ENCODE measurements at regions not wholly inside any gene's neighbourhood (a gene's known extent, or its start where the extent isn't known, plus 50 kb on each side); places are given as distances from the start of the nearest gene placed in this dataset.

DNA sequence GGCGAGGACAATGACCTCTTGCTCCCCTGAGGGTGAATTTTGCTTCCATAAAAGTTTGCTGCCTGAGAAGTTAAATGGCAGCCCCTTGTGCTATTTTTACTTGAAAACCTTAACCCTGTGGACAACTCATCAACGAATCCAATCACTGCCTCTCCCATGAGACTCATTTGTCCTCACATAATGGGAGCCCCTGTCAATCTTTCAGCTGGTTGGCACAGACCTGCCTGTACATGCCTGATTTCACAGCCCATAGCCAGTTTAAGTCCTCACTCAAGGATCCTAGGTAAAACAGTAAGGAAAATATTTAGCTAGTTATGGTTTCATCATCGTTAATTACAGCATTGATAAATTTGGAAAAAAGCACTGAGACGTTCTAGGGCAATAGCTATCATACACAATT lies 207.4 kb downstream of the NHLRC3 start:
- no peak for DNase-seq

DNA sequence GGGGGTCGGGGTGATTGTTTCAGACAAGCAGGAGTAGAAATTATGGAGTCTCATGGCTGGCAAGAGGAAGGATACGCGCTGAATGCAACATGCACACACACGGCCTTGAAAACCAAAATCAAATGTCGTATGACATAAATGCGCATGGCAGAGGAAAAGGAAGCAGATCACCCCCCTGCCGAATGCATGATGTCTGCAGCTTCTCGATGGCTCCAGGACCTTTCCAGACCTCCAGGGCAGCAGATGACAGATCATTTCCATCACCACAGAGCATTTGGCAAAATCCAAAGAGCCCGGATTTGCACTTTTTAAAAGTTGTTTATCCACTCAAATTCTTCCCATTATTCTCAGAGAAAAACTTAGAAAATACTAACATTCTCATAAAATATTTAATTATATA lies 211.7 kb downstream of the NHLRC3 start:
- DNase-seq: no peak

DNA sequence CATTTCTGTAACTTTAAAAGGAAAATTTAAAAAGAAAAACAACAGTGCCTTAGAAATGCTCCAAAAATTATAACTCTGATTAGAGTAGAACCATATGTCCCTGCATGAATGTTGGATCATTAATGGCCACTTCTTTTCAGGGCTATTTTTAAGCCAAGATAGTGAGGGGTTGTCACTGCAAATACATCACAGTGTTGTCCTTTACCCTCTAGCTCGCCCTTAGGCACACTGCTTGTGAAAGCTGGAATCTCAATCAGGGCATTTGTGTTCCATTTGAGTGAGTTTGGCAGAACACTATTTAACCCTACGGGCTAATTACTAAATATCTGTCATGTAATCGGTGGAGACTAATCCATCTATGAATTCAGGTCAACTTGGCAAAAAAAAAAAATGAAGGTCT lies 212.2 kb downstream of the NHLRC3 start:
- no peak for DNase-seq

GRCh38 chr13:39251340-39251739 lies 213.1 kb downstream of the NHLRC3 start:
- DNase-seq: no peak

GRCh38 chr13:39253774-39254173 lies 215.5 kb downstream of the NHLRC3 start:
- DNase-seq: no peak

GRCh38 chr13:39254601-39255000 lies 216.3 kb downstream of the NHLRC3 start:
- no peak for DNase-seq

DNA sequence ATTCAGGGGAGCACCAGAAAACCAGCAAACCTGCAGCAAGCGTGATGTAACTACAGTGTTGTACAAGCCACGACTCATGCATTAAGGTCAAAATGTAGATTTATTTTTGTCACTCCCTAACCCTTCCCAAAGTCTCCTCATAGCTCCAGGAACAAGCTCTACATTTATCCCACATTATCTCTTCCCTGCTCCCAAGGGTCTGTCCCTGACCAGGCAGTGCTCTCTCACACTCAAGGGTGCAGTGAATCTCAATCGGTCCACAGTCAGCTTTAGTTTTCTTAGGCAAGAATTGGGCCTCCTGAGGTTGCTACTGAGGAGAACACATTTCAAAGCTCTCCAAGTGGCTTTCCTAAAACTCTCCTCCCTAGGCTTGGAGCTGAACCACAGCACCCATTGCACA lies 219.4 kb downstream of the NHLRC3 start:
- no peak for DNase-seq

DNA sequence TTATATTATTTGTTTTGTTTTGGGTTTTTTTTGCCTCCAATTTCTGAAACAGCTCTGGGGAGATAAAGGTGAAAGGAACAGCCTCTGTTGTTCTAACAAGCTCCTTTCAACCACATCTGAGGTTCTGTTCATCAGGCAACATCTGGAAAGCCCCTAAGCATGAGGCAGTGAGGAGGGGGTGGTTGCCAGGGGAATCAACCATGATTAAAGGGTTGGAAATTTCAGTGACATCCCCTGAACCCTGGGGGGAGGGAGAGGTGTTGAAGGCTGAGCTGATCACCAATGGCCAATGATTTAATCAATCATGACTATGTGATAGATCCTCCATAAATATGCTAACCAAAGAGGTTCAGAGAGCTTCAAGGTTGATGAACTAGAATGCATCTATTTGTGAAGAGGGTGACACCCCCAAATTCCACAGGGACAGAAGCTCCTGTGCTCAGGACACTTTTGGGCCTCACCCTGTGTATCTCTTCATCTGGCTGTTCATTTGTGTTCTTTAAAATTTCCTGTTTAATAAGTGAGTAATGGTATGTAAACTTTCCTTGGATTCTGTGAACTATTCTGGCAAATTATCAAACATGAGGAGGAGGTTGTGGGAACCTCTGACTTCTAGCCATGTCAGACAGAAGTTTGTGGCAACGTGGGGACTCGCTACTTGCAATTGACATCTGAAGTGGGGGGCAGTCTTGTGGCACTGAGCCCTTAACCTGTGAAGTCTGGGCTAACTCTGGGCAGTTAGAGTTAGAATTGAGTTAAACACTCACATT lies 221.3 kb downstream of the NHLRC3 start:
- no peak for DNase-seq

- DNase-seq: no peak
Observed at GRCh38 chr13:39263033-39263432, 224.8 kb downstream of the NHLRC3 start.

- DNase-seq: no peak
Observed at GRCh38 chr13:39263531-39263930, 225.3 kb downstream of the NHLRC3 start.

GRCh38 chr13:39266426-39266825 lies 228.2 kb downstream of the NHLRC3 start:
- DNase-seq: no peak

GRCh38 chr13:39268398-39268797 lies 230.1 kb downstream of the NHLRC3 start:
- no peak for DNase-seq

DNA sequence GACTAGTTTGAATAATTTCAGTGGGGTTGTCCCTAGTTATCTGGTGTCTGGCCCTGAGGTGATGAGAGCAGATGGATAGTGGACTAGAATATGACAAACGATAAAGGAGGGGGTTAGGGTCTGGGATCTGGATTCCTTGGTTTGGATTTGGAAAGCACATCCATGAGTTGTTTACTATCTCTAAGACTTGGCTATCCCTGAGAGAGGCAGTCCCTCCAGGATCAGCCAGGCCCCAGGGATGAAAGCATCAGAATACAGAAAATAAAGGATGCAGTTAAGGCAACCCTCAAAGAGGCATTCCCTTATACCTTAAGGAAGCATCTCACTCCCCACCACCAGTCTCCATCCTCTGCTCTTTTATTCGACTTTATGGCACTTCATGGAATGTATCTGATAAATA lies 230.7 kb downstream of the NHLRC3 start:
- no peak for DNase-seq

DNA sequence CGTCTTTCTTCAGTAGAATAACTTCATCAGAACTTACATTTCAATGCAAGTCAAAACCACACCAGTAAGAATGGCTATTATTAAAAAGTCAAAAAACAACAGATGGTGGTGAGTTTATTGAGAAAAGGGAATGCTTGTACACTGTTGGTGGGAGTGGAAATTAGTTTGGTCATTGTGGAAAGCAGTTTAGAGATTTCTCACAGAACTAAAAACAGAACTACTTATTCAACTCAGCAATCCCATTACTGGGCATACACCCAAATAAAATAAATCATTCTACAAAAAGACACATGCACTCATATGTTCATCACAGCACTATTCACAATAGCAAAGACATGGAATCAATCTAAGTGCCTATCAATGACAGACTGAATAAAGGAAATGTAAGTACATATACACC lies 231.2 kb downstream of the NHLRC3 start:
- no peak for DNase-seq

DNA sequence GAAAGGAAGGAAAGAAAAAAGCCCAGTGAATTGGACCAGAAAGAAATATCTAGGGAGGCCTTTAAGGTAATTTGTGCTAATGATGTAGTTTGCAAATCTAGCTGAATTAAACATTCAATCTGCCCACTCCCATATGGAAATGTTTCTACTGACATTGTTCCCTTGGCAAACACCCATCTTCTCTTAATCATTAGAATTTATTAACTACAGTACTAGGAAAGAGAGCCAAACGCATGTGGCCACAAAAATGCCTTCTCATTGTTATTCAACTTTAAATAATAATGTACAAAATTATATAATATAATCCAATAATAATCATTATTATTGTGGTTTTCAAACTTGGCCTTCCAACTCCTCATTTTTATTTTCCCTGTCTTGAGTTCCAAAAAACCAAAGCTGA lies 234.7 kb downstream of the NHLRC3 start:
- DNase-seq: no peak

GRCh38 chr13:39273953-39274738 lies 235.9 kb downstream of the NHLRC3 start:
- no peak for DNase-seq

GRCh38 chr13:39274739-39275325 lies 236.6 kb downstream of the NHLRC3 start:
- DNase-seq: no peak

- no peak for DNase-seq
Observed at GRCh38 chr13:39279077-39279476, 240.8 kb downstream of the NHLRC3 start.

DNA sequence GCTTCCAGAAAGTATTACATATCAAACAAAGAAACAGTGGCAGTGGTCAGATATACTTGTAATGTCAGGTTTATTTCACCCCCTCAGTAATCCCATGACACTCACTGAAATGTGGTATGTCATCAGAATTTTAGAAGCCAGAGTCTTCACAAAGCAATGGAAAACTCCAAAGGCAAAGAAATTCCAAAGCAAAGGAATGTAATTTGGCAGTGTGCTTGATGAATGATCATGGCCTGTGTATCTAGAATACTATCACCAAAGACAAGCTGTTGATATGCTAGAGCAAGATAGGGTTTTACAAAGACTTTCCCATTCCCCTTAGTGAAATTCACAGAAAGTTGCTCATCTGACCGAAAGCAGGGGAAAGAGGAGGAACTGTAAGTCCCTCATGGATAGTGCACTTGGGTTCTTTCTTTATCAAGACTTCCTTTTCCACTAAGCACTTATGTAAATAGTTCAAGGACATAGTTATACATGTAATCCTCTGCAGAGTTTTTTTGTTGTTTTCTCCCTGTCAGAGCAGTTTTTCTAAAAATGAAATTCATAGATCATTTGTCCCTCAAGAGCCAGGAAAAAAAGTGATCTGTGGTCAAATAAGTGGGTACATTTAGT lies 243.4 kb downstream of the NHLRC3 start:
- no peak for DNase-seq

DNA sequence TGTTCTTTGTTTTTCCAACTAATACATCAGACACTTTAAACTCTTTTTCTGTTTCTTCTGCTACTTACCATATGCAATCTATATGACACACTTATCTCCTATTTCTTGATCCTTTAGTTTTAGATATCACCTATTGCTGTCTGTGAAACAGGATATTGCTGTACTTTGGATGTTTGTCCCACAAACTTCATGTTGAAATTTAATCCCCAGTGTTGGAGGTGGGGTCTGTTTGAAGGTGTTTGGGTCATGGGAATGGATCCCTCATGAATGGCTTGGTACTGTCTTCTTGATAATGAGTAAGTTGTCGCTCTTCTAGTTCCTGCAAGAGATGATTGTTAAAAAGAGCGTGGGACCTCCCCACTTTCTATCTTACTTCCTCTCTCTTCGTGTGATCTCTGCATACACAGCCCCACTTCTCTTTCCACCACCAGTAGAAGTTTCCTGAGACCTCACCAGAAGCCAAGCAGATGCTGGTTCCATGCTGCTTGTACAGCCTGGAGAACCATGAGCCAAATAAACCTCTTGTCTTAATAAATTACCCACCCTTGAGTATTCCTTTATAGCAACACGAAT lies 244.2 kb downstream of the NHLRC3 start:
- DNase-seq: no peak

DNA sequence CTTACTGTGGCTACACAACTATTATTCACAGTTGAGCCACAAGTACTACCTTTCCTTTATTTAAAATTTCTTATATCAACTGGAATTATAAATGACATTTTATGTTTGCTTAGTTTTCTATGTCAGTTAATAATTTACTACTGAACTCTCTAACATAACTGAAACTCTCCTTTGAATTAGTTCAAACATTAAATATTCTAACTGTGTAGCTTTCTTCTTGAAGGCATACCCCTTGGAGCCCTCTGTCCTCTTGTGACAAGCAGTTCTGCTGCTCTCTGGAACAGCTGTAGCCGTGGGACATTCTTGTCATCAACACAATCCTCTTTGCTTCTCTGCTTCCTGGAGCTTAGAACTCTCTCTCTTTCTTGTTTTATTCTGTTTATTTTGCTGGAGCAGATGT lies 244.8 kb downstream of the NHLRC3 start:
- DNase-seq: no peak

GRCh38 chr13:39284801-39285388 lies 246.6 kb downstream of the NHLRC3 start:
- no peak for DNase-seq

Data from effector CD4-positive, alpha-beta T cell (primary cell).